Mesenchymal stem cell (in vitro differentiated cells and primary cell): ENCODE measurements at regions not wholly inside any gene's neighbourhood (a gene's known extent, or its start where the extent isn't known, plus 50 kb on each side); places are given as distances from the start of the nearest gene placed in this dataset.

Experiments used
- DNase-seq: peaks from one replicate; pipeline ENCODE4 v3.0.0-alpha.2; 2013
- H2AFZ ChIP-seq: one replicate; pipeline ENCODE4 v1.6.1; 2013; ENCODE audit warnings: low read depth, mild to moderate bottlenecking, control low read depth, inconsistent platforms, low read length, moderate library complexity
- H2AK5ac ChIP-seq: 2 replicates; pipeline ENCODE4 v1.6.1; 2013; ENCODE audit warnings: low read length, moderate library complexity, mild to moderate bottlenecking, inconsistent platforms; ENCODE audit not compliant: severe bottlenecking
- H2BK120ac ChIP-seq: one replicate; pipeline ENCODE4 v1.6.1; 2013; ENCODE audit warnings: low read depth, mild to moderate bottlenecking, inconsistent platforms, low read length, moderate library complexity
- H2BK12ac ChIP-seq, 2 experiments: one replicate each; pipeline ENCODE4 v1.6.1; 2013; ENCODE audit warnings: inconsistent platforms in 2 of 2, low read length in 2 of 2, mild to moderate bottlenecking in 2 of 2, moderate library complexity in 2 of 2, control low read depth in 1 of 2
- H2BK15ac ChIP-seq: one replicate; pipeline ENCODE4 v1.6.1; 2013; ENCODE audit warnings: mild to moderate bottlenecking, low read depth, inconsistent platforms; ENCODE audit not compliant: poor library complexity, severe bottlenecking
- H2BK5ac ChIP-seq: 2 replicates; pipeline ENCODE4 v1.6.1; 2013; ENCODE audit warnings: low read depth, mild to moderate bottlenecking, low read length, control low read depth, inconsistent platforms; ENCODE audit not compliant: poor library complexity, severe bottlenecking
- H3K14ac ChIP-seq, 2 experiments: one replicate each; pipeline ENCODE4 v1.6.1; 2013; ENCODE audit warnings: inconsistent platforms in 2 of 2, low read length in 2 of 2, control low read depth in 1 of 2, mild to moderate bottlenecking in 1 of 2, moderate library complexity in 1 of 2
- H3K18ac ChIP-seq, 2 experiments: one replicate each; pipeline ENCODE4 v1.6.1; 2013; ENCODE audit warnings: inconsistent platforms in 2 of 2, low read length in 2 of 2, control low read depth in 1 of 2, low read depth in 1 of 2, mild to moderate bottlenecking in 1 of 2
- H3K23ac ChIP-seq, 2 experiments: one replicate each; pipeline ENCODE4 v1.6.1; 2013; ENCODE audit warnings: inconsistent platforms in 2 of 2, low read length in 2 of 2, mild to moderate bottlenecking in 2 of 2, moderate library complexity in 2 of 2, control low read depth in 1 of 2
- H3K27ac ChIP-seq: 2 replicates; pipeline ENCODE4 v1.5.1; 2013; ENCODE audit warnings: mild to moderate bottlenecking, moderate library complexity, low read length, control low read depth, inconsistent platforms; ENCODE audit not compliant: poor library complexity, severe bottlenecking
- H3K27me3 ChIP-seq, 2 experiments: 2 replicates each; pipeline versions ENCODE4 v1.6.1 to v1.7.0; 2013; ENCODE audit warnings: low read length in 2 of 2, mild to moderate bottlenecking in 2 of 2, moderate library complexity in 2 of 2, control low read depth in 1 of 2, inconsistent platforms in 1 of 2; ENCODE audit not compliant: control insufficient read depth in 1 of 2, insufficient read depth in 1 of 2
- H3K36me3 ChIP-seq, 2 experiments: 2 replicates each; pipeline versions ENCODE4 v1.6.1 to v1.7.0; 2013; ENCODE audit warnings: low read length in 2 of 2, control low read depth in 1 of 2, inconsistent platforms in 1 of 2, low read depth in 1 of 2, mild to moderate bottlenecking in 1 of 2; ENCODE audit not compliant: insufficient read depth in 2 of 2, control insufficient read depth in 1 of 2
- H3K4ac ChIP-seq, 2 experiments: one replicate each; pipeline ENCODE4 v1.6.1; 2013; ENCODE audit warnings: inconsistent platforms in 2 of 2, low read length in 2 of 2, mild to moderate bottlenecking in 2 of 2, moderate library complexity in 2 of 2, control low read depth in 1 of 2, low read depth in 1 of 2
- H3K4me1 ChIP-seq: 2 replicates; pipeline ENCODE4 v1.6.1; 2013; ENCODE audit warnings: low read depth, low read length, control low read depth; ENCODE audit not compliant: control insufficient read depth, insufficient read depth
- H3K4me2 ChIP-seq: 2 replicates; pipeline ENCODE4 v1.6.1; 2013; ENCODE audit warnings: low read length, mild to moderate bottlenecking, inconsistent platforms; ENCODE audit not compliant: poor library complexity, severe bottlenecking
- H3K4me3 ChIP-seq, 2 experiments: 2 replicates each; pipeline versions ENCODE4 v1.5.1 to v1.7.0; 2013; ENCODE audit warnings: low read length in 2 of 2, mild to moderate bottlenecking in 2 of 2, control low read depth in 1 of 2, low read depth in 1 of 2; ENCODE audit not compliant: insufficient read depth in 1 of 2
- H3K79me1 ChIP-seq: replicated peaks from 2 replicates; pipeline ENCODE4 v1.6.1; 2013; ENCODE audit warnings: mild to moderate bottlenecking, control low read depth, low read length, inconsistent platforms; ENCODE audit not compliant: poor library complexity, severe bottlenecking
- H3K9ac ChIP-seq: 2 replicates; pipeline ENCODE4 v1.7.0; 2013; ENCODE audit warnings: mild to moderate bottlenecking, low read length, moderate library complexity
- H3K9me3 ChIP-seq: 2 replicates; pipeline ENCODE4 v1.7.0; 2013; ENCODE audit warnings: mild to moderate bottlenecking, low read length; ENCODE audit not compliant: control insufficient read depth
- H4K8ac ChIP-seq: one replicate; pipeline ENCODE4 v1.6.1; 2013; ENCODE audit warnings: inconsistent platforms, mild to moderate bottlenecking, low read length, moderate library complexity
- H4K91ac ChIP-seq: one replicate; pipeline ENCODE4 v1.6.1; 2013; ENCODE audit warnings: mild to moderate bottlenecking, low read length, inconsistent platforms
- WGBS: methylation state at CpG from one replicate; pipeline ENCODE4 v1.1.7; 2013; ENCODE audit warnings: mixed read lengths; 5-methylcytosine and 5-hydroxymethylcytosine counted together

DNA sequence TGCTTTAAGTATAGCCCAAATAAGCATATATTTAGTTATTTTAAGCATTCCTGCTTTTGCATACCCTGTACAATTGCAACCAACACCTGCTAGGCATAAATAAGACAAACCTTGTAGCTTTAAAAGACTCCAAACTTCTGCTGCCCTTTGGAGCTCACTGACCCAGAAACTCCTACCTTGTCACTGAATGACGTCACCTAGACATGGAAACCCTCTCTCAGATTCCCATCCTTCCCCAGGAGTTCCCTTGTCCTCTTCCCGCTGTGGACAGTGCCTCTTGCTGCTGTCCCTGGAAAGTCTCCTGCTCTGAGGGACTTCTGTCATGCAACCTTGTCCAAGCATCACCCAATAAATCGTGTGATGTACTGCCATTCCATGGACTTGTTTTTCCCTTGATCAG lies 507.2 kb downstream of the GRXCR1 start:
- 70% methylated on average over 3 of the region's 3 CpGs for WGBS
- Histone ChIP-seq H3K79me1 (no peaks in the 10 kb centered on the region), H3K4me1 (no peaks in the 10 kb centered on the region), H3K4me3 (no peak overlapping the region), H3K9me3 (no peaks in the 10 kb centered on the region), H3K23ac (no peak overlapping the region), H2BK5ac (no peak overlapping the region), H3K4ac (no peak overlapping the region), H3K4me2 (no peak overlapping the region), H2AK5ac (no peak overlapping the region), H4K91ac (no peak overlapping the region), H2BK120ac (no peak overlapping the region), H3K36me3 (no peaks in the 10 kb centered on the region), H3K14ac (no peak overlapping the region), H2AFZ (no peak overlapping the region), H2BK12ac (no peak overlapping the region), H3K27me3 (no peaks in the 10 kb centered on the region), H4K8ac (no peak overlapping the region), H3K18ac (no peak overlapping the region), H3K27ac (no peak overlapping the region), H2BK15ac (no peak overlapping the region), H3K9ac (no peak overlapping the region)
- DNase-seq, result no peak

DNA sequence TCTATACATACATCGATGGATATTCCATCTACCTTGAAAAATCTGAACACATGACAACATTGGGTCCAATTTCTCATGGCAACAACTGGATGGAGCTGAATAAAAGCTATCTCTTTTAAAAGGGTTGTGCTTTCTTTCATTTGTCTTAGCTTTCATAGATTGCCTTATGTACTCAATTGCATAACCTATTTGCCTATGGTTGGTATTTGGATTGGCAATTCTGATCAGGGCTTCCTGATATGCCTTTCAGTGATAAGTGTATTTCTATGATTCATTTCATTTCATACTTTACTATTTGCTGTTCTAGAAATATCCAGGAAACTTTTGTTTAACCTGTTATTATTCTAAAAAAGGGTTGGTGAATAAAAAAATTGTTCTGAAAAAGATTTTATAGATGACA lies 509.9 kb downstream of the GRXCR1 start:
- Histone ChIP-seq H3K36me3 (no peaks in the 10 kb centered on the region), H2AK5ac (no peak overlapping the region), H3K18ac (no peak overlapping the region), H4K91ac (no peak overlapping the region), H3K27ac (no peak overlapping the region), H4K8ac (no peak overlapping the region), H3K9ac (no peak overlapping the region), H3K4me3 (no peak overlapping the region), H3K23ac (no peak overlapping the region), H2BK12ac (no peak overlapping the region), H3K27me3 (no peaks in the 10 kb centered on the region), H3K4me1 (no peaks in the 10 kb centered on the region), H2AFZ (no peak overlapping the region), H2BK15ac (no peak overlapping the region), H3K4ac (no peak overlapping the region), H3K79me1 (no peaks in the 10 kb centered on the region), H2BK5ac (no peak overlapping the region), H3K9me3 (peaks cover 15% of the 10 kb centered on the region), H3K14ac (no peak overlapping the region), H3K4me2 (no peak overlapping the region), H2BK120ac (no peak overlapping the region)
- 100% methylated on average over 1 of the region's 1 CpG for WGBS
- DNase-seq, result no peak

DNA sequence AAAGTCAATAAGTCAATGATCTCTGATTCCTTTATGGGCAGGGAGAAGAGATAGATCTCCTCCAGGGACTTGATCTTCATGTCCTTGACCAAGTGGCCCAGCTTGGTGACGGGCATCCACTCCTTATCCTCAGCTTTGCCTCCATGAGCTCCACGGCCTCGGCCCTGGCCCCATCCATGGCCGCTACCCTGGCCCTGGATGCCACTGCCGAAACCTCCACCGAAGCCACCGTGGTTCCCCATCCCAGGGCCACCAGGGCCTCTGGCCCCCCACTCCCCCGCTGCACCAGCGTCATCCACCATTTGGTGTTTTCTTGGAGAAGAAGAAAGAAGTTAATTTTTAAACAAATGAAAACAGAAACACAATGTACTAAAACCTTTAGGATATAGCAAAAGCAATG lies 518.1 kb downstream of the GRXCR1 start:
- H2BK5ac ChIP-seq, result no peak overlapping the region
- no peak overlapping the region for H2BK15ac ChIP-seq
- no peak overlapping the region for H2BK120ac ChIP-seq
- H3K79me1 ChIP-seq, result no peaks in the 10 kb centered on the region
- no peaks in the 10 kb centered on the region for H3K27me3 ChIP-seq
- H3K27ac ChIP-seq, result no peak overlapping the region
- no peak overlapping the region for H3K4me2 ChIP-seq
- H3K4me1 ChIP-seq, result no peaks in the 10 kb centered on the region
- no peak overlapping the region for H2AK5ac ChIP-seq
- H2BK12ac ChIP-seq, result no peak overlapping the region
- no peak overlapping the region for H3K9ac ChIP-seq
- H3K4ac ChIP-seq, result no peak overlapping the region
- no peak overlapping the region for H4K91ac ChIP-seq
- WGBS, result 91% methylated on average over 5 of the region's 9 CpGs
- no peak overlapping the region for H3K18ac ChIP-seq
- peaks cover 26% of the 10 kb centered on the region for H3K9me3 ChIP-seq
- H3K4me3 ChIP-seq, result no peak overlapping the region
- H3K36me3 ChIP-seq, result no peaks in the 10 kb centered on the region
- H2AFZ ChIP-seq, result no peak overlapping the region
- no peak for DNase-seq
- H4K8ac ChIP-seq, result no peak overlapping the region
- H3K23ac ChIP-seq, result no peak overlapping the region
- no peak overlapping the region for H3K14ac ChIP-seq

DNA sequence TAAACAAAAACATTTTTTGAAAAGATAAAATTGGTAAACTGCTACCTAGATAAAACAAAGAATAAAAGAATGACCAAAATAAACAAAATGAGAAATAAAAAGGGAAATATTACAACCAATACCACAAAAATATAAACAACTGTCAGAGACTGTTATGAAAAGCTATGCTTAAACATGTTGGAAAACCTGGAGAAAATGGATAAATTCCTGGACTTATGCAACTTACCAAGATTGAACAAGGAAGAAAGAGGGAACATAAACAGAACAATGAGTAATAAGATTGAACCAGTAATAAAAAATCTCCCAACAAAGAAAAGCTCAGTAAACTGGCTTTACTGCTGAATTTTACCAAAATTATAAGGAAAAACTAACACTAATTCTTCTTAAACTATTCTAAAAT lies 518.7 kb downstream of the GRXCR1 start:
- H3K79me1 ChIP-seq, result no peaks in the 10 kb centered on the region
- H3K23ac ChIP-seq, result no peak overlapping the region
- peak; percentile 12 for DNase-seq
- no peak overlapping the region for H2BK5ac ChIP-seq
- H2BK15ac ChIP-seq, result no peak overlapping the region
- no peak overlapping the region for H4K8ac ChIP-seq
- no peaks in the 10 kb centered on the region for H3K4me1 ChIP-seq
- H3K18ac ChIP-seq, result no peak overlapping the region
- H4K91ac ChIP-seq, result no peak overlapping the region
- H3K27me3 ChIP-seq, result no peaks in the 10 kb centered on the region
- H3K4me3 ChIP-seq, result no peak overlapping the region
- H3K36me3 ChIP-seq, result no peaks in the 10 kb centered on the region
- H2AFZ ChIP-seq, result no peak overlapping the region
- H3K9ac ChIP-seq, result no peak overlapping the region
- no peak overlapping the region for H2BK12ac ChIP-seq
- no peak overlapping the region for H2BK120ac ChIP-seq
- H3K9me3 ChIP-seq, result peaks cover 24% of the 10 kb centered on the region
- no peak overlapping the region for H2AK5ac ChIP-seq
- H3K4ac ChIP-seq, result no peak overlapping the region
- H3K14ac ChIP-seq, result no peak overlapping the region
- no peak overlapping the region for H3K4me2 ChIP-seq
- no peak overlapping the region for H3K27ac ChIP-seq
